ENCODE measurements at regions not wholly inside any gene's neighbourhood (a gene's known extent, or its start where the extent isn't known, plus 50 kb on each side); places are given as distances from the start of the nearest gene placed in this dataset.

- H3K36me3 ChIP-seq (ENCODE audit: control insufficient read depth in 1 of 2, insufficient read depth in 2 of 2, low read length in 2 of 2) = no peaks in the 10 kb centered on the region
- ATAC-seq (no peak), DNase-seq (ENCODE audit: low read depth, low spot score) (no peak)
- no peak overlapping the region for H3K9ac ChIP-seq (ENCODE audit: low read length)
- H4K20me1 ChIP-seq (ENCODE audit: insufficient read depth) = no peaks in the 10 kb centered on the region
- ChIA-PET POLR2A (no interaction called here), RAD21 (ENCODE audit: low non-redundant PET in 1 of 2, low total read pairs in 2 of 2, uncharacterized antibody in 2 of 2, unreplicated experiment in 2 of 2) (no interaction called here), CTCF (no interaction called here)
- no peak overlapping the region for H3K4me2 ChIP-seq (ENCODE audit: low read length)
- H2AFZ ChIP-seq (ENCODE audit: low read depth, low read length, poor library complexity, severe bottlenecking) = no peak overlapping the region
- H3K79me2 ChIP-seq (ENCODE audit: insufficient read depth, low read length) = no peaks in the 10 kb centered on the region
- TF ChIP-seq ZNF274 (IDR thresholded peaks at IDR 0.05; ENCODE audit: low read depth, low read length) = no peak
- no peak for TF ChIP-seq JUND (IDR thresholded peaks at IDR 0.05)
- TF ChIP-seq POLR2A (IDR thresholded peaks at IDR 0.05; ENCODE audit: borderline replicate concordance, extremely low read depth, insufficient read depth, insufficient read length) = no peak
- TF ChIP-seq FOSL1 (IDR thresholded peaks at IDR 0.05; ENCODE audit: low read depth) = no peak
- no peak for TF ChIP-seq SIN3A (IDR thresholded peaks at IDR 0.05; ENCODE audit: low read depth)
- TF ChIP-seq CBX3 (IDR thresholded peaks at IDR 0.05; ENCODE audit: low read depth) = no peak
- no peak for TF ChIP-seq MAX (IDR thresholded peaks at IDR 0.05)
- no peak for TF ChIP-seq REST (IDR thresholded peaks at IDR 0.05; ENCODE audit: low read depth)
- no peak for TF ChIP-seq ZBTB33 (IDR thresholded peaks at IDR 0.05; ENCODE audit: extremely low read depth, insufficient replicate concordance, low read length)
- TF ChIP-seq ZFX (IDR thresholded peaks at IDR 0.05) = no peak
- TF ChIP-seq EZH2 (IDR thresholded peaks at IDR 0.05) = no peak
- H3K9me2 ChIP-seq (ENCODE audit: insufficient read depth) = 0 out of 2 replicates have a peak, but pooled peaks cover 2% of the 10 kb centered on the region
- H3K9me3 ChIP-seq (ENCODE audit: control insufficient read depth in 1 of 2, insufficient read depth in 1 of 2, low read depth in 1 of 2, low read length in 2 of 2) = peaks cover 3 to 5% of the 10 kb centered on the region in 2 experiments; a peak in 2 of 4 replicates
- H3K27me3 ChIP-seq (ENCODE audit: insufficient read depth, low read length) = no peaks in the 10 kb centered on the region
- H3K4me3 ChIP-seq (replicated peaks in 1 of 2; ENCODE audit: low read depth in 1 of 2, low read length in 2 of 2) = no peak overlapping the region
- no peaks in the 10 kb centered on the region for H3K4me1 ChIP-seq (ENCODE audit: control insufficient read depth in 1 of 2, insufficient read depth in 2 of 2, low read length in 2 of 2)
- no TSS peak for BruUV-seq (replicated peaks)
- H3K27ac ChIP-seq (ENCODE audit: low read depth, low read length) = no peak overlapping the region
- intact Hi-C loops (cut with micrococcal nuclease) = no loop called here
Observed at GRCh38 chr13:64274481-64275217, 2859.0 kb upstream of the PCDH20 start.

Measured in HCT116 (cell line).